Endothelial cell (in vitro differentiated cells): ENCODE measurements at regions not wholly inside any gene's neighbourhood (a gene's known extent, or its start where the extent isn't known, plus 50 kb on each side); places are given as distances from the start of the nearest gene placed in this dataset.

Source experiments
- DNase-seq: peaks from one replicate; pipeline ENCODE4 v3.0.0; 2021; ENCODE audit warnings: low spot score
- H3K27ac Mint-ChIP-seq: one replicate; pipeline ENCODE4 v1.8.0; 2021; ENCODE audit warnings: mixed read lengths, inconsistent platforms; ENCODE audit not compliant: unreplicated experiment
- H3K27me3 Mint-ChIP-seq: one replicate; pipeline ENCODE4 v1.8.0; 2021; ENCODE audit warnings: mild to moderate bottlenecking, moderate library complexity, mixed read lengths, inconsistent platforms; ENCODE audit not compliant: unreplicated experiment
- H3K36me3 Mint-ChIP-seq: one replicate; pipeline ENCODE4 v1.8.0; 2021; ENCODE audit warnings: mild to moderate bottlenecking, low read depth, mixed read lengths, inconsistent platforms; ENCODE audit not compliant: unreplicated experiment
- H3K4me1 Mint-ChIP-seq: one replicate; pipeline ENCODE4 v1.8.0; 2021; ENCODE audit warnings: mild to moderate bottlenecking, mixed read lengths, inconsistent platforms; ENCODE audit not compliant: unreplicated experiment
- H3K4me3 Mint-ChIP-seq: one replicate; pipeline ENCODE4 v1.8.0; 2021; ENCODE audit warnings: mild to moderate bottlenecking, mixed read lengths, inconsistent platforms; ENCODE audit not compliant: unreplicated experiment
- H3K9me3 Mint-ChIP-seq: one replicate; pipeline ENCODE4 v1.8.0; 2021; ENCODE audit warnings: mixed read lengths, inconsistent platforms; ENCODE audit not compliant: unreplicated experiment
- TF ChIP-seq, protein P1 (sequence below): fragments of 200-600 bp; sonication (generic); IDR thresholded peaks from one replicate; pipeline ENCODE4 v1.5.0; 2021; ENCODE audit warnings: antibody characterized with exemption; ENCODE audit not compliant: unreplicated experiment

DNA sequence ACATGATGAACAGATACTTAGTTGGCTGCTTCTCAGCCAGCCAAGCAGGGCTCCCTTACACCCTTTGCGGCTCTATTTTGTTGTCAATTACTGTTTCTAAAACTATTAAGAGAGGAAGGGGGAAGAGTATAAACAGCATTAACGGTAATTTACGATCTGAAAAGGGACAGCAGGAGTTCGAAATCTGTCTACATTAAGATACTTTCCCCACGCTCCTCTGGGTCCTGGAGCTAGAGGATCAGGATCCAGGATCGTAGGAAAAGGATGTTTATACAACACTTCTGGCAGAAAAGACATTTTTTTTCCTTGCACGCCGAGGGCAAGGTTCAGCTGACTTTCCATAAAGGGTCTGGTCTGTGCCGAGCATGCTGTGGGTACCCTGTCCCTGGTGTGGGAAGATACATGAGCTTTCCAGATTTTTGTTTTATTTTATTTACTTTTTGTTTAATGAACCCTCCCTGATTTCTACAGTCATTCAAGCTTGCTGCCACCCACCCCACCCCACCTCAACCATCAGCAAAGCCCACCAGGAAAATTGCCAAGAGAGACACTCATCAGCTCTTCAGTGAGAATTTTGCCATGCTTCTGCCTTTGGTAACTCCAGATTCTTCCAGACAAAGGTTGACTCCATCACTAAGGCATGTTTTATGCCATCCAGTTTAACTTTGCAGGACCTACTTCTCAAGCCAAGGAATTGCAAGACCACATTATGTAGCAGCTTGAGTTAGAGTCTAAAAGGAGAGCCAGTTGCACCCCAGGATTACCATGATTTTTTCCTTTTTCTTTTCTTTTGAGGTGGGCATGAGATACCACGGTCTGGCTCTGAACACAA lies 188.1 kb downstream of the QDPR start:
- Mint-ChIP-seq H3K4me1 (peaks cover 31% of the 10 kb centered on the region), H3K4me3 (no peak overlapping the region), H3K27ac (no peak overlapping the region), H3K36me3 (no peaks in the 10 kb centered on the region), H3K27me3 (peaks cover 5% of the 10 kb centered on the region), H3K9me3 (no peaks in the 10 kb centered on the region)
- TF ChIP-seq, protein P1, sequence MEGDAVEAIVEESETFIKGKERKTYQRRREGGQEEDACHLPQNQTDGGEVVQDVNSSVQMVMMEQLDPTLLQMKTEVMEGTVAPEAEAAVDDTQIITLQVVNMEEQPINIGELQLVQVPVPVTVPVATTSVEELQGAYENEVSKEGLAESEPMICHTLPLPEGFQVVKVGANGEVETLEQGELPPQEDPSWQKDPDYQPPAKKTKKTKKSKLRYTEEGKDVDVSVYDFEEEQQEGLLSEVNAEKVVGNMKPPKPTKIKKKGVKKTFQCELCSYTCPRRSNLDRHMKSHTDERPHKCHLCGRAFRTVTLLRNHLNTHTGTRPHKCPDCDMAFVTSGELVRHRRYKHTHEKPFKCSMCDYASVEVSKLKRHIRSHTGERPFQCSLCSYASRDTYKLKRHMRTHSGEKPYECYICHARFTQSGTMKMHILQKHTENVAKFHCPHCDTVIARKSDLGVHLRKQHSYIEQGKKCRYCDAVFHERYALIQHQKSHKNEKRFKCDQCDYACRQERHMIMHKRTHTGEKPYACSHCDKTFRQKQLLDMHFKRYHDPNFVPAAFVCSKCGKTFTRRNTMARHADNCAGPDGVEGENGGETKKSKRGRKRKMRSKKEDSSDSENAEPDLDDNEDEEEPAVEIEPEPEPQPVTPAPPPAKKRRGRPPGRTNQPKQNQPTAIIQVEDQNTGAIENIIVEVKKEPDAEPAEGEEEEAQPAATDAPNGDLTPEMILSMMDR: no peak
- DNase-seq: no peak

DNA sequence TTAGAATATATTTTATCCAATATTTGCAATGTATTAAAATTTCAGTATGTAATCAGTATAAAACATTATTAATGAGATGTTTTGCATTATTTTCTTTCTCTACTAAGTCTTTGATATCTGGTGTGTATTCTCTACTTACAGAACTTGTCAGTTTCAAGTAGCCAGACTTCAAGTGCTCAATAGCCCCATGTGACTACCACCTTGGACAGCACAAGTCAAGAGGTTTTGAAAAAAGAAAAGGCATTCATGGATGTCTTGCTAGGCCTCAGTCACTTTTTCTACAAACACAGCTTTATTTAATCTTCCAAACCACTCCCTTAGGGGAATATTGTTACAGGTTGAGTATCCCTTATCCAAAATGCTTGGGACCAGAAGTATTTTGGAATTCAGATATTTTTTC lies 189.4 kb downstream of the QDPR start:
- no peak for DNase-seq
- peaks cover 21% of the 10 kb centered on the region for H3K4me1 Mint-ChIP-seq
- no peak overlapping the region for H3K27ac Mint-ChIP-seq
- no peaks in the 10 kb centered on the region for H3K27me3 Mint-ChIP-seq
- H3K36me3 Mint-ChIP-seq: no peaks in the 10 kb centered on the region
- no peaks in the 10 kb centered on the region for H3K9me3 Mint-ChIP-seq
- TF ChIP-seq, protein P1: no peak
- H3K4me3 Mint-ChIP-seq: no peak overlapping the region

DNA sequence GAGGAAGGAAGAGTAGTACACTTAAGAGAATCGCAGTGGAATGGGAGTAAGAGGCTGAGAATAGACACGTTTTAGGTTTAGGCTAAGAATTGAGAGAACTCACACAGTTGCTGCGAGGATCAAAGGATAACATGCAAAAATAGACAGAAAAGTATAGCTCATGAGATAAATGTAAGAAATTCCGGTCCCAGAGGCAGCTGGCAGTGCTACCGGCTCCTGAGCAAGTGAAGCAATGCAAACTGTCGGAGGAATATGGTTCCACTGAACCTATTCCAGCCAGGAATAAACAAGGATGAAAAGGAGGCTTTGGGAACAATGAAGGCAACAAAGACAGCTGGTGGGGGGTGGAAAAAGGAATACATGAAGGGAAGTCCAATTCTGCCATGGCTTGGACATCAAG lies 191.8 kb downstream of the QDPR start:
- DNase-seq: no peak
- TF ChIP-seq, protein P1: no peak
- H3K27ac Mint-ChIP-seq: no peak overlapping the region
- H3K4me1 Mint-ChIP-seq: peaks cover 22% of the 10 kb centered on the region
- peaks cover 3% of the 10 kb centered on the region for H3K27me3 Mint-ChIP-seq
- H3K4me3 Mint-ChIP-seq: no peak overlapping the region
- H3K36me3 Mint-ChIP-seq: no peaks in the 10 kb centered on the region
- no peaks in the 10 kb centered on the region for H3K9me3 Mint-ChIP-seq

DNA sequence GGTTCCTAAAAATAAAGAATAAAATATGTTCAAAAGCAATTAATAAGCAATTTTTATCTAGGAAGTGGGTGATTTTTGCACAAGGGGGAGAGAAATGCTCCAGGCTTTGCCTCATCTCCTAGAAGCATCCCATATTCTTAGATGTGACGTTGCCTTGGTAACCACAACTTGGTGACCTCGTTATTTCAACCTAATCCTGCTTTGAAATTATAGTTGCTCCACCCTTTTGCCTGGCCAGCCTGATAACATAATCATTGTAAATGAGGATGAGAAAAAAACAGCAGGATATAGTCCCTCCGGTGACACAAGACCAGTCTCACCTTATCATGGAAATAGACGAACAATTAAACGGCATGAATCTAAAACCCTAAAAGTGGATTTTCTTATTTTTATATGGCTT lies 194.4 kb downstream of the QDPR start:
- H3K36me3 Mint-ChIP-seq: no peaks in the 10 kb centered on the region
- H3K4me3 Mint-ChIP-seq: no peak overlapping the region
- no peaks in the 10 kb centered on the region for H3K9me3 Mint-ChIP-seq
- no peak for DNase-seq
- H3K27me3 Mint-ChIP-seq: peaks cover 3% of the 10 kb centered on the region
- TF ChIP-seq, protein P1: no peak
- peaks cover 10% of the 10 kb centered on the region for H3K4me1 Mint-ChIP-seq
- H3K27ac Mint-ChIP-seq: peak overlapping the region; percentile 21

DNA sequence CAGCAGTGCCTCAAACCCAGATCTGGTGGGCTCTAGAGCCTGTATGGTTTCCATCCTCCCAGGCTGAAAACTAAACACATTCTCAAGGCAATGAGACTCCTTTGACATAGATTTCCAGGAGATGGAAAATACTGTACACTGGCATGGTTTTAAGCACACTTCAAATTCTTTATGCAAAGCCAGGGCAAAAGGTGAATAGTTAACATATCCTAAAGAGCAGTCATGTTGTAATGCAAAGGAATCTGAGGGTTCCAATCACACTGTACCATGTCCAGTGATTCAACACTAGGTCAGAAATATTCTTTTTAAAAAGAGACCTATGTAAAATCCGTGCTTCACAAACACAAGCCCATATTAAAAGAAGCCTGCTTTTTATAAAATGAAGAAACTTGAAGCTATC lies 195.3 kb downstream of the QDPR start:
- Mint-ChIP-seq H3K4me3 (no peak overlapping the region), H3K27ac (no peak overlapping the region), H3K4me1 (peaks cover 10% of the 10 kb centered on the region), H3K36me3 (no peaks in the 10 kb centered on the region), H3K9me3 (no peaks in the 10 kb centered on the region), H3K27me3 (peaks cover 3% of the 10 kb centered on the region)
- DNase-seq: no peak
- TF ChIP-seq, protein P1: no peak
